IMR-90 (cell line): ENCODE measurements at regions not wholly inside any gene's neighbourhood (a gene's known extent, or its start where the extent isn't known, plus 50 kb on each side); places are given as distances from the start of the nearest gene placed in this dataset.

ENCODE experiments used
- ATAC-seq: fragments of 200-7000 bp; cut with Tn5 transposase; 2 replicates; pipeline ENCODE4 v1.9.1; 2020; ENCODE audit warnings: low read depth, mild to moderate bottlenecking, moderate library complexity
- BruUV-seq: library from RNA; stranded (reverse); fragments of 400-500 nt; replicated peaks from 2 replicates; lab custom pipeline; 2021; lab: Mats Ljungman, UMichigan
- CTCF ChIA-PET: fragments of 300-600 bp; formaldehyde crosslinking; extraction: SDS; loops from one replicate; lab custom pipeline; 2021; ENCODE audit warnings: antibody characterized with exemption; lab: Yijun Ruan, JAX
- POLR2A ChIA-PET: fragments of 300-600 bp; sonication (Branson Sonifier 250); formaldehyde crosslinking; loops from one replicate; lab custom pipeline; 2022; ENCODE audit warnings: antibody characterized with exemption; ENCODE audit not compliant: unreplicated experiment; lab: Charles Lee
- DNase-seq: peaks from one replicate; pipeline ENCODE4 v3.0.0; 2013
- H2AFZ ChIP-seq: replicated peaks from 2 replicates; pipeline ENCODE3; 2013; ENCODE audit warnings: low read length, mild to moderate bottlenecking; ENCODE audit not compliant: poor library complexity
- H2AK5ac ChIP-seq: 2 replicates; pipeline ENCODE4 v1.6.1; 2013; ENCODE audit warnings: low read depth, low read length, inconsistent platforms
- H2AK9ac ChIP-seq: replicated peaks from 2 replicates; pipeline ENCODE3; 2013; ENCODE audit warnings: mild to moderate bottlenecking, low read depth, low read length, moderate library complexity; ENCODE audit not compliant: poor library complexity
- H2BK120ac ChIP-seq: 2 replicates; pipeline ENCODE4 v1.6.1; 2013; ENCODE audit warnings: low read depth, low read length, inconsistent platforms
- H2BK15ac ChIP-seq: 3 replicates; pipeline ENCODE4 v1.6.1; 2013; ENCODE audit warnings: low read depth, low read length, inconsistent platforms
- H2BK20ac ChIP-seq: 2 replicates; pipeline ENCODE4 v1.6.1; 2013; ENCODE audit warnings: low read depth, mild to moderate bottlenecking, inconsistent platforms, low read length, moderate library complexity
- H2BK5ac ChIP-seq: 2 replicates; pipeline ENCODE4 v1.6.1; 2013; ENCODE audit warnings: mild to moderate bottlenecking, low read depth, low read length, inconsistent platforms; ENCODE audit not compliant: poor library complexity, severe bottlenecking
- H3K14ac ChIP-seq: replicated peaks from 2 replicates; pipeline ENCODE4 v1.6.1; 2013; ENCODE audit warnings: low read depth, low read length, inconsistent platforms
- H3K18ac ChIP-seq: 2 replicates; pipeline ENCODE4 v1.6.1; 2013; ENCODE audit warnings: low read depth, low read length, control low read depth
- H3K23ac ChIP-seq: 2 replicates; pipeline ENCODE4 v1.6.1; 2013; ENCODE audit warnings: low read depth, low read length, inconsistent platforms
- H3K27ac ChIP-seq: 2 replicates; pipeline ENCODE4 v1.5.1; 2013; ENCODE audit warnings: mild to moderate bottlenecking, control low read depth, low read length; ENCODE audit not compliant: insufficient read depth
- H3K27me3 ChIP-seq: 2 replicates; pipeline ENCODE4 v1.6.1; 2013; ENCODE audit warnings: low read length; ENCODE audit not compliant: control insufficient read depth, insufficient read depth
- H3K36me3 ChIP-seq: 2 replicates; pipeline ENCODE4 v1.6.1; 2013; ENCODE audit warnings: low read length, mixed read lengths; ENCODE audit not compliant: control insufficient read depth, insufficient read depth
- H3K4ac ChIP-seq: 2 replicates; pipeline ENCODE4 v1.6.1; 2013; ENCODE audit warnings: low read depth, low read length, inconsistent platforms
- H3K4me1 ChIP-seq: 2 replicates; pipeline ENCODE4 v1.6.1; 2013; ENCODE audit warnings: low read length, mixed read lengths; ENCODE audit not compliant: control insufficient read depth, insufficient read depth
- H3K4me2 ChIP-seq: 2 replicates; pipeline ENCODE4 v1.6.1; 2013; ENCODE audit warnings: low read depth, mild to moderate bottlenecking, control low read depth, low read length, moderate library complexity
- H3K4me3 ChIP-seq: 2 replicates; pipeline ENCODE4 v1.5.1; 2013; ENCODE audit warnings: low read depth, mild to moderate bottlenecking, control low read depth, low read length, moderate library complexity; ENCODE audit not compliant: insufficient read depth
- H3K56ac ChIP-seq: 2 replicates; pipeline ENCODE4 v1.6.1; 2013; ENCODE audit warnings: low read length, inconsistent platforms; ENCODE audit not compliant: insufficient read depth; ENCODE audit errors: extremely low read depth
- H3K79me1 ChIP-seq, 2 experiments: 2 replicates each; pipeline ENCODE4 v1.6.1; 2013; ENCODE audit warnings: low read length in 2 of 2, inconsistent platforms in 1 of 2, low read depth in 1 of 2
- H3K9ac ChIP-seq: 2 replicates; pipeline ENCODE4 v1.6.1; 2013; ENCODE audit warnings: low read depth, low read length, control low read depth
- H3K9me1 ChIP-seq: 2 replicates; pipeline ENCODE4 v1.6.1; 2013; ENCODE audit warnings: low read length, inconsistent platforms; ENCODE audit not compliant: insufficient read depth
- H3K9me3 ChIP-seq: 2 replicates; pipeline ENCODE4 v1.6.1; 2013; ENCODE audit warnings: low read length; ENCODE audit not compliant: control insufficient read depth, insufficient read depth
- H4K20me1 ChIP-seq: 2 replicates; pipeline ENCODE4 v1.6.1; 2013; ENCODE audit warnings: low read length, inconsistent platforms; ENCODE audit not compliant: insufficient read depth
- H4K5ac ChIP-seq: 2 replicates; pipeline ENCODE4 v1.6.1; 2013; ENCODE audit warnings: mild to moderate bottlenecking, low read depth, low read length, control low read depth
- H4K8ac ChIP-seq, 2 experiments: 2 replicates each; pipeline ENCODE4 v1.6.1; 2013; ENCODE audit warnings: low read depth in 2 of 2, low read length in 2 of 2, control low read depth in 1 of 2, inconsistent platforms in 1 of 2
- H4K91ac ChIP-seq: 2 replicates; pipeline ENCODE4 v1.6.1; 2013; ENCODE audit warnings: low read depth, low read length, inconsistent platforms; ENCODE audit not compliant: insufficient read depth
- BHLHE40 ChIP-seq: fragments of 150-350 bp; IDR thresholded peaks from 2 replicates; pipeline ENCODE4 v1.6.1; 2016; ENCODE audit warnings: mild to moderate bottlenecking, low read depth, low read length
- CEBPB ChIP-seq: IDR thresholded peaks from 2 replicates; pipeline ENCODE4 v1.6.1; 2012; ENCODE audit warnings: low read depth, low read length, improper control_type of control experiment
- CHD1 ChIP-seq: IDR thresholded peaks from 2 replicates; pipeline ENCODE4 v1.6.1; 2012; ENCODE audit warnings: low read depth, low read length, improper control_type of control experiment
- MXI1 ChIP-seq: IDR thresholded peaks from 2 replicates; pipeline ENCODE4 v1.6.1; 2012; ENCODE audit warnings: low read depth, mild to moderate bottlenecking, low read length, moderate library complexity, borderline replicate concordance
- NFE2L2 ChIP-seq: fragments of 150-350 bp; IDR thresholded peaks from 2 replicates; pipeline ENCODE4 v1.6.1; 2016; ENCODE audit warnings: low read depth, mild to moderate bottlenecking, low read length
- POLR2A ChIP-seq: IDR thresholded peaks from 2 replicates; pipeline ENCODE4 v1.6.1; 2012; ENCODE audit warnings: mild to moderate bottlenecking, low read depth, low read length
- RAD21 ChIP-seq: IDR thresholded peaks from 2 replicates; pipeline ENCODE4 v1.6.1; 2012; ENCODE audit warnings: low read length, improper control_type of control experiment
- RCOR1 ChIP-seq: IDR thresholded peaks from 2 replicates; pipeline ENCODE4 v1.6.1; 2012; ENCODE audit warnings: mild to moderate bottlenecking, low read length, improper control_type of control experiment; ENCODE audit not compliant: insufficient replicate concordance
- RFX5 ChIP-seq: IDR thresholded peaks from 2 replicates; pipeline ENCODE4 v1.8.0; 2012; ENCODE audit warnings: low read depth, mild to moderate bottlenecking, low read length, moderate library complexity
- SMC3 ChIP-seq: fragments of 150-350 bp; IDR thresholded peaks from 2 replicates; pipeline ENCODE4 v1.6.1; 2016; ENCODE audit warnings: low read depth, mild to moderate bottlenecking, antibody characterized with exemption, low read length, moderate library complexity
- WGBS, 2 experiments: methylation state at CpG; one replicate each; pipeline versions ENCODE4 v1.1.5 to v1.1.7; 2013; ENCODE audit warnings: missing lambda C conversion rate in 2 of 2; ENCODE audit not compliant: insufficient read length in 1 of 2; ENCODE audit errors: extremely low coverage in 2 of 2; 5-methylcytosine and 5-hydroxymethylcytosine counted together
- dilution Hi-C: fragments of 300-500 bp; cut with HindIII; formaldehyde crosslinking; loops from one replicate; pipeline ENCODE4 v1.14.3; 2018; ENCODE audit warnings: low sequenced_read_pairs; ENCODE audit not compliant: unreplicated experiment
- in situ Hi-C: fragments of 300-500 bp; cut with MboI; formaldehyde crosslinking; loops from 3 replicates; pipeline ENCODE4 v1.14.3; 2019; ENCODE audit warnings: low sequenced_read_pairs, inconsistent platforms, mixed read lengths
- intact Hi-C: fragments of 100-400 bp; cut with micrococcal nuclease; formaldehyde crosslinking; loops from 2 replicates; pipeline ENCODE4 v1.10.0; 2022
- TF ChIP-seq, protein P1 (sequence below): fragments of 150-350 bp; IDR thresholded peaks from 2 replicates; pipeline ENCODE4 v1.6.1; 2017; ENCODE audit warnings: mild to moderate bottlenecking, antibody characterized with exemption, low read length, low read depth
- TF ChIP-seq, protein P2 (sequence below): fragments of 150-350 bp; IDR thresholded peaks from 2 replicates; pipeline ENCODE4 v1.6.1; 2016; ENCODE audit warnings: low read depth, mild to moderate bottlenecking, low read length, moderate library complexity, borderline replicate concordance
- TF ChIP-seq, protein P3 (sequence below): conservative IDR thresholded peaks from 2 replicates; pipeline ENCODE4 v1.5.1; 2012; ENCODE audit warnings: mild to moderate bottlenecking, low read depth, low read length, improper control_type of control experiment

DNA sequence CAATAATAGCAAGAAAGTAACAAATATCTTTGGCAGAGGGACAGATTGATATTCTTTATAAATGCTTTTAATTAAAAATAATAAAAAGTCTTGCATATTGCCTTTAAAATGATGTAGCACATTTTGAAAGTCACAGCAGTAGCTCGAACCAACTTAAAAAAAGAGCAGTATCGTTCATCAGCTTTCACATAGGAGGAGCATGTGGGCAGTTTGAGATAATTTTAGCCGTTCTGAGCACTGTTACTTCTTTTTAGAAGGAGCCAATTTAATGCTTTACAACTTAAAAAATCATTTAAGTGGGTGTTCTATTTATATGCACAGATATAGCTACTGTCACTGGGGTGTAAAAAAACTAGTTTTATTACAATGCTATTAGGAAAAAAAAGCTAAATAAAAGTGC is 622.7 kb upstream of the GBE1 start:
- no peak overlapping the region for H3K4me3 ChIP-seq
- H3K9me1 ChIP-seq = no peaks in the 10 kb centered on the region
- no peak overlapping the region for H3K27ac ChIP-seq
- H2AK5ac ChIP-seq = no peak overlapping the region
- ATAC-seq (no peak), DNase-seq (no peak)
- H2BK5ac ChIP-seq = no peak overlapping the region
- no peaks in the 10 kb centered on the region for H3K4me1 ChIP-seq
- no peak overlapping the region for H4K8ac ChIP-seq
- ChIA-PET CTCF (no interaction called here), POLR2A (no interaction called here)
- in situ Hi-C loops = no loop called here
- no peak overlapping the region for H3K18ac ChIP-seq
- H3K4me2 ChIP-seq = no peak overlapping the region
- no peaks in the 10 kb centered on the region for H3K36me3 ChIP-seq
- TF ChIP-seq SMC3 (no peak), BHLHE40 (no peak), CEBPB (no peak), NFE2L2 (no peak), CHD1 (no peak), POLR2A (no peak), RFX5 (no peak), MXI1 (no peak), RCOR1 (no peak), RAD21 (no peak)
- TF ChIP-seq, protein P1, sequence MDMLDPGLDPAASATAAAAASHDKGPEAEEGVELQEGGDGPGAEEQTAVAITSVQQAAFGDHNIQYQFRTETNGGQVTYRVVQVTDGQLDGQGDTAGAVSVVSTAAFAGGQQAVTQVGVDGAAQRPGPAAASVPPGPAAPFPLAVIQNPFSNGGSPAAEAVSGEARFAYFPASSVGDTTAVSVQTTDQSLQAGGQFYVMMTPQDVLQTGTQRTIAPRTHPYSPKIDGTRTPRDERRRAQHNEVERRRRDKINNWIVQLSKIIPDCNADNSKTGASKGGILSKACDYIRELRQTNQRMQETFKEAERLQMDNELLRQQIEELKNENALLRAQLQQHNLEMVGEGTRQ = no peak
- TF ChIP-seq, protein P2, sequence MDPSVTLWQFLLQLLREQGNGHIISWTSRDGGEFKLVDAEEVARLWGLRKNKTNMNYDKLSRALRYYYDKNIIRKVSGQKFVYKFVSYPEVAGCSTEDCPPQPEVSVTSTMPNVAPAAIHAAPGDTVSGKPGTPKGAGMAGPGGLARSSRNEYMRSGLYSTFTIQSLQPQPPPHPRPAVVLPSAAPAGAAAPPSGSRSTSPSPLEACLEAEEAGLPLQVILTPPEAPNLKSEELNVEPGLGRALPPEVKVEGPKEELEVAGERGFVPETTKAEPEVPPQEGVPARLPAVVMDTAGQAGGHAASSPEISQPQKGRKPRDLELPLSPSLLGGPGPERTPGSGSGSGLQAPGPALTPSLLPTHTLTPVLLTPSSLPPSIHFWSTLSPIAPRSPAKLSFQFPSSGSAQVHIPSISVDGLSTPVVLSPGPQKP = no peak
- TF ChIP-seq, protein P3, sequence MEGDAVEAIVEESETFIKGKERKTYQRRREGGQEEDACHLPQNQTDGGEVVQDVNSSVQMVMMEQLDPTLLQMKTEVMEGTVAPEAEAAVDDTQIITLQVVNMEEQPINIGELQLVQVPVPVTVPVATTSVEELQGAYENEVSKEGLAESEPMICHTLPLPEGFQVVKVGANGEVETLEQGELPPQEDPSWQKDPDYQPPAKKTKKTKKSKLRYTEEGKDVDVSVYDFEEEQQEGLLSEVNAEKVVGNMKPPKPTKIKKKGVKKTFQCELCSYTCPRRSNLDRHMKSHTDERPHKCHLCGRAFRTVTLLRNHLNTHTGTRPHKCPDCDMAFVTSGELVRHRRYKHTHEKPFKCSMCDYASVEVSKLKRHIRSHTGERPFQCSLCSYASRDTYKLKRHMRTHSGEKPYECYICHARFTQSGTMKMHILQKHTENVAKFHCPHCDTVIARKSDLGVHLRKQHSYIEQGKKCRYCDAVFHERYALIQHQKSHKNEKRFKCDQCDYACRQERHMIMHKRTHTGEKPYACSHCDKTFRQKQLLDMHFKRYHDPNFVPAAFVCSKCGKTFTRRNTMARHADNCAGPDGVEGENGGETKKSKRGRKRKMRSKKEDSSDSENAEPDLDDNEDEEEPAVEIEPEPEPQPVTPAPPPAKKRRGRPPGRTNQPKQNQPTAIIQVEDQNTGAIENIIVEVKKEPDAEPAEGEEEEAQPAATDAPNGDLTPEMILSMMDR = no peak
- no peak overlapping the region for H2BK20ac ChIP-seq
- no TSS peak for BruUV-seq
- no peak overlapping the region for H3K23ac ChIP-seq
- no peaks in the 10 kb centered on the region for H3K27me3 ChIP-seq
- WGBS, 2 experiments = no CpG with 5 or more reads among the region's 3 CpGs
- no peak overlapping the region for H2BK120ac ChIP-seq
- no peak overlapping the region for H3K4ac ChIP-seq
- dilution Hi-C loops = no loop called here
- H3K9me3 ChIP-seq = peaks cover 3% of the 10 kb centered on the region
- H3K14ac ChIP-seq = no peak overlapping the region
- no peak overlapping the region for H3K56ac ChIP-seq
- no peak overlapping the region for H3K9ac ChIP-seq
- H3K79me1 ChIP-seq = no peaks in the 10 kb centered on the region
- no peak overlapping the region for H2BK15ac ChIP-seq
- no peak overlapping the region for H2AK9ac ChIP-seq
- H4K91ac ChIP-seq = no peak overlapping the region
- H2AFZ ChIP-seq = no peak overlapping the region
- H4K5ac ChIP-seq = no peak overlapping the region
- no peaks in the 10 kb centered on the region for H4K20me1 ChIP-seq
- intact Hi-C loops = no loop called here
